ENCODE measurements at regions not wholly inside any gene's neighbourhood (a gene's known extent, or its start where the extent isn't known, plus 50 kb on each side); places are given as distances from the start of the nearest gene placed in this dataset.

- Histone ChIP-seq H4K20me1 (ENCODE audit: control insufficient read depth, insufficient read depth) (no peaks in the 10 kb centered on the region), H3K4me1 (ENCODE audit: control insufficient read depth, insufficient read depth, low read length) (no peaks in the 10 kb centered on the region), H3K27me3 (replicated peaks in 1 of 2; ENCODE audit: control insufficient read depth in 2 of 2, insufficient read depth in 2 of 2, low read length in 1 of 2) (no peaks in the 10 kb centered on the region), H2AFZ (ENCODE audit: control insufficient read depth, low read depth, low read length) (no peak overlapping the region), H3K9me3 (replicated peaks; ENCODE audit: control insufficient read depth, insufficient read depth, low read length) (no peaks in the 10 kb centered on the region), H3K4me3 (no peak overlapping the region), H3K79me2 (ENCODE audit: control insufficient read depth, insufficient read depth, low read length) (no peaks in the 10 kb centered on the region), H3K36me3 (ENCODE audit: control insufficient read depth in 2 of 2, insufficient read depth in 2 of 2, low read length in 1 of 2) (no peaks in the 10 kb centered on the region), H3K27ac (ENCODE audit: control insufficient read depth, insufficient read depth) (no peak overlapping the region), H3K9ac (ENCODE audit: control insufficient read depth, insufficient read depth, low read length) (no peak overlapping the region), H3K4me2 (ENCODE audit: control insufficient read depth, insufficient read depth) (no peak overlapping the region)
- 0% methylated on average over 2 of the region's 2 CpGs for WGBS (ENCODE audit: insufficient coverage, insufficient replicate concordance, low lambda C conversion rate, missing lambda C conversion rate)
- CTCF ChIA-PET = interaction anchor here (1.2 to 1.4 kb wide), 2 partner anchors 10 to 63 kb away, joined by 4 to 5 read pairs; no protein-coding TSS in a partner anchor
- FAIRE-seq (no peak), ATAC-seq (peak; percentile 53), DNase-seq (ENCODE audit: low read depth, low spot score) (no peak)
- POLR2A ChIA-PET = no interaction called here
- in situ Hi-C loops (cut with MboI) = no loop called here
- no TSS peak for BruUV-seq (replicated peaks)
- intact Hi-C loops (cut with micrococcal nuclease; ENCODE audit: unreplicated experiment) = loop anchor here (10.0 kb wide), 1 partner anchor 479 kb away; no protein-coding TSS in a partner anchor
- SMC1A ChIA-PET (ENCODE audit: uncharacterized antibody, unreplicated experiment) = no interaction called here
- RAD21 ChIA-PET (ENCODE audit: unreplicated experiment) = no interaction called here
- TF ChIP-seq RELA (IDR thresholded peaks at IDR 0.05; ENCODE audit: borderline replicate concordance, partially characterized antibody) (no peak), MAX (IDR thresholded peaks at IDR 0.05; ENCODE audit: low read depth, low read length) (no peak), HCFC1 (IDR thresholded peaks at IDR 0.05; ENCODE audit: low read length) (no peak), NFIC (IDR thresholded peaks at IDR 0.05; ENCODE audit: low read depth, low read length) (peak; percentile 67; the same call in 1 of the 2 replicates), SIX5 (IDR thresholded peaks at IDR 0.05; ENCODE audit: low read depth, low read length, severe bottlenecking) (no peak), RUNX3 (IDR thresholded peaks at IDR 0.05; ENCODE audit: low read length) (peak; percentile 47; the same call in 1 of the 2 replicates), STAT3 (IDR thresholded peaks at IDR 0.05; ENCODE audit: low read depth, low read length) (no peak), NR2F1 (conservative IDR thresholded peaks at IDR 0.05) (no peak), ASH2L (IDR thresholded peaks at IDR 0.05; ENCODE audit: borderline replicate concordance, low read depth) (no peak), IRF4 (IDR thresholded peaks at IDR 0.05; ENCODE audit: low read depth, low read length) (no peak), EP300 (IDR thresholded peaks at IDR 0.05; ENCODE audit: borderline replicate concordance in 1 of 2, control insufficient read depth in 1 of 2, low read depth in 2 of 2, low read length in 2 of 2) (no peak), DPF2 (IDR thresholded peaks at IDR 0.05) (no peak), ZNF24 (IDR thresholded peaks at IDR 0.05) (no peak), RBBP5 (conservative IDR thresholded peaks at IDR 0.05) (no peak), BACH1 (IDR thresholded peaks at IDR 0.05; ENCODE audit: borderline replicate concordance) (no peak), SMC3 (IDR thresholded peaks at IDR 0.05; ENCODE audit: borderline replicate concordance, low read length) (no peak), POLR2A (IDR thresholded peaks at IDR 0.05; ENCODE audit: low read depth, low read length) (no peak), NBN (IDR thresholded peaks at IDR 0.05) (no peak), RB1 (IDR thresholded peaks at IDR 0.05; ENCODE audit: borderline replicate concordance) (no peak), SREBF2 (IDR thresholded peaks at IDR 0.05; ENCODE audit: low read length) (no peak), ZNF622 (IDR thresholded peaks at IDR 0.05) (no peak), CHD1 (IDR thresholded peaks at IDR 0.05; ENCODE audit: low read depth, low read length) (no peak), MEF2A (IDR thresholded peaks at IDR 0.05; ENCODE audit: insufficient read depth, low read depth, low read length) (0 out of 2 replicates have a peak, but pooled peaks have one; percentile 17)
- TF ChIP-seq, protein P1, sequence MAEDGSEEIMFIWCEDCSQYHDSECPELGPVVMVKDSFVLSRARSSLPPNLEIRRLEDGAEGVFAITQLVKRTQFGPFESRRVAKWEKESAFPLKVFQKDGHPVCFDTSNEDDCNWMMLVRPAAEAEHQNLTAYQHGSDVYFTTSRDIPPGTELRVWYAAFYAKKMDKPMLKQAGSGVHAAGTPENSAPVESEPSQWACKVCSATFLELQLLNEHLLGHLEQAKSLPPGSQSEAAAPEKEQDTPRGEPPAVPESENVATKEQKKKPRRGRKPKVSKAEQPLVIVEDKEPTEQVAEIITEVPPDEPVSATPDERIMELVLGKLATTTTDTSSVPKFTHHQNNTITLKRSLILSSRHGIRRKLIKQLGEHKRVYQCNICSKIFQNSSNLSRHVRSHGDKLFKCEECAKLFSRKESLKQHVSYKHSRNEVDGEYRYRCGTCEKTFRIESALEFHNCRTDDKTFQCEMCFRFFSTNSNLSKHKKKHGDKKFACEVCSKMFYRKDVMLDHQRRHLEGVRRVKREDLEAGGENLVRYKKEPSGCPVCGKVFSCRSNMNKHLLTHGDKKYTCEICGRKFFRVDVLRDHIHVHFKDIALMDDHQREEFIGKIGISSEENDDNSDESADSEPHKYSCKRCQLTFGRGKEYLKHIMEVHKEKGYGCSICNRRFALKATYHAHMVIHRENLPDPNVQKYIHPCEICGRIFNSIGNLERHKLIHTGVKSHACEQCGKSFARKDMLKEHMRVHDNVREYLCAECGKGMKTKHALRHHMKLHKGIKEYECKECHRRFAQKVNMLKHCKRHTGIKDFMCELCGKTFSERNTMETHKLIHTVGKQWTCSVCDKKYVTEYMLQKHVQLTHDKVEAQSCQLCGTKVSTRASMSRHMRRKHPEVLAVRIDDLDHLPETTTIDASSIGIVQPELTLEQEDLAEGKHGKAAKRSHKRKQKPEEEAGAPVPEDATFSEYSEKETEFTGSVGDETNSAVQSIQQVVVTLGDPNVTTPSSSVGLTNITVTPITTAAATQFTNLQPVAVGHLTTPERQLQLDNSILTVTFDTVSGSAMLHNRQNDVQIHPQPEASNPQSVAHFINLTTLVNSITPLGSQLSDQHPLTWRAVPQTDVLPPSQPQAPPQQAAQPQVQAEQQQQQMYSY (CRISPR knock-in tag; IDR thresholded peaks at IDR 0.05) = no peak
- TF ChIP-seq, protein P2, sequence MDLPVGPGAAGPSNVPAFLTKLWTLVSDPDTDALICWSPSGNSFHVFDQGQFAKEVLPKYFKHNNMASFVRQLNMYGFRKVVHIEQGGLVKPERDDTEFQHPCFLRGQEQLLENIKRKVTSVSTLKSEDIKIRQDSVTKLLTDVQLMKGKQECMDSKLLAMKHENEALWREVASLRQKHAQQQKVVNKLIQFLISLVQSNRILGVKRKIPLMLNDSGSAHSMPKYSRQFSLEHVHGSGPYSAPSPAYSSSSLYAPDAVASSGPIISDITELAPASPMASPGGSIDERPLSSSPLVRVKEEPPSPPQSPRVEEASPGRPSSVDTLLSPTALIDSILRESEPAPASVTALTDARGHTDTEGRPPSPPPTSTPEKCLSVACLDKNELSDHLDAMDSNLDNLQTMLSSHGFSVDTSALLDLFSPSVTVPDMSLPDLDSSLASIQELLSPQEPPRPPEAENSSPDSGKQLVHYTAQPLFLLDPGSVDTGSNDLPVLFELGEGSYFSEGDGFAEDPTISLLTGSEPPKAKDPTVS (IDR thresholded peaks at IDR 0.05; ENCODE audit: low read depth, low read length) = no peak
Measured at GRCh38 chr14:30333934-30334333, 225.0 kb upstream of the G2E3 start.

All from GM12878 (cell line).